ENCODE measurements at regions not wholly inside any gene's neighbourhood (a gene's known extent, or its start where the extent isn't known, plus 50 kb on each side); places are given as distances from the start of the nearest gene placed in this dataset.

DNA sequence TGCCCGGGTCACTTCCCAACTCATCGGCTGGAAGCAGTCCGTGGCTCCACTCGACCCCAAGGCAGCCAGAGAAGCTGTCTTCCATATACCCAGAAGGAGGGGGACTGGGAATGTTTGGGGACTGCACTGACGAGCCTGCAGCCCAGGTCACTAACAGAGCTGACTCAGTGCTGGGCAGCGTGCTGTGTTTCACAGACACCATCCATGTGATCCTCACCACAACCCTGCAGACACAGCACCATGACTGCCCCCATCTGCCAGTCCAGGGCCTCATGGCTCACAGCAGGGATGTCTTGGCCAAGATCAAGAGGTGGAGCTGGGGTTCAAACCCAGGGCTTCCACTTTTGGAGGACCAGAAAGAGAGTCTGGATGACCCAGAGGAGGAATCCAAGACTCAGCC lies 67.9 kb downstream of the KLHDC7A start:
- Histone ChIP-seq H3K4me3 (replicated peaks in 1 of 3; ENCODE audit: low read depth in 2 of 3, low read length in 3 of 3) (no peak overlapping the region), H3K36me3 (replicated peaks in 1 of 2; ENCODE audit: control insufficient read depth in 1 of 2, insufficient read depth in 2 of 2, low read length in 2 of 2) (no peaks in the 10 kb centered on the region), H3K9ac (ENCODE audit: insufficient read depth, low read length, poor library complexity, severe bottlenecking) (no peak overlapping the region), H3K4me1 (ENCODE audit: control insufficient read depth in 1 of 2, insufficient read depth in 2 of 2, low read length in 2 of 2) (no peaks in the 10 kb centered on the region), H3K79me2 (ENCODE audit: insufficient read depth, low read length) (no peaks in the 10 kb centered on the region), H3K27me3 (ENCODE audit: control insufficient read depth in 2 of 2, insufficient read depth in 2 of 2, low read length in 2 of 2) (no peaks in the 10 kb centered on the region), H4K20me1 (ENCODE audit: insufficient read depth, low read length) (no peaks in the 10 kb centered on the region), H2AFZ (ENCODE audit: insufficient read depth, low read depth, low read length, poor library complexity, severe bottlenecking) (no peak overlapping the region), H3K9me3 (replicated peaks in 1 of 2; ENCODE audit: control insufficient read depth in 1 of 2, insufficient read depth in 1 of 2, low read length in 2 of 2) (no peaks in the 10 kb centered on the region), H3K4me2 (replicated peaks; ENCODE audit: extremely low read depth, low read length, poor library complexity, severe bottlenecking) (no peak overlapping the region), H3K27ac (ENCODE audit: low read depth in 1 of 2, low read length in 2 of 2) (no peak overlapping the region)
- no peak overlapping the region for H3K27ac Mint-ChIP-seq
- no peaks in the 10 kb centered on the region for H3K36me3 Mint-ChIP-seq
- intact Hi-C loops (cut with micrococcal nuclease) = no loop called here
- H3K27me3 Mint-ChIP-seq (ENCODE audit: low read depth in 3 of 3) = peaks cover 9 to 29% (median 10%) of the 10 kb centered on the region in 3 donors
- H3K4me3 Mint-ChIP-seq = no peak overlapping the region
- WGBS (ENCODE audit: insufficient coverage) = 39% methylated on average over 2 of the region's 6 CpGs
- no peaks in the 10 kb centered on the region for H3K4me1 Mint-ChIP-seq
- DNase-seq = no peak
- no peak for TF ChIP-seq CTCF (IDR thresholded peaks at IDR 0.05)
- H3K9me3 Mint-ChIP-seq = peaks cover 0 to 3% (median 1%) of the 10 kb centered on the region in 7 donors

DNA sequence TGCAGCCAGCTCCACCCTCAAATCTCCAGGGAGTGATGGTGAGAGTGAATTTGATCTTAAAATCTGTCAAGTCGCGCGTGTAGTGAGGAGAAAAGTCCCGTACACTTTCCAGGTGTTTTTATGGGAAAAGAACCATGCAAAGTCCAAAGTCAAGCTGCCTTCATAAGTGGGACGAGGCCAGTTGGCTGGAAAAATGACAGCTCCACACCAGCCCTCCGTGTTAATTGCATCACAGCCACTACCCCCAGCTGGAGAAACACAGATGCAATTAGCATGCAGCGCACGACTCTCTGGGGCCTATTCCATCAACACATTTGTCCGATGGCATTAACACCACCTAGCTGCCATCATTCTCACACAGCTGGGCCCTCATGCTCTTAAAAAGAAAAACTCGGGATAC lies 68.4 kb downstream of the KLHDC7A start:
- intact Hi-C loops (cut with micrococcal nuclease) = no loop called here
- peak overlapping the region in 1 of 7 donors; percentile 36 for H3K27ac Mint-ChIP-seq
- no peaks in the 10 kb centered on the region for H4K20me1 ChIP-seq (ENCODE audit: insufficient read depth, low read length)
- no peaks in the 10 kb centered on the region for H3K79me2 ChIP-seq (ENCODE audit: insufficient read depth, low read length)
- no peak for DNase-seq
- no peaks in the 10 kb centered on the region for H3K36me3 ChIP-seq (replicated peaks in 1 of 2; ENCODE audit: control insufficient read depth in 1 of 2, insufficient read depth in 2 of 2, low read length in 2 of 2)
- no peaks in the 10 kb centered on the region for H3K36me3 Mint-ChIP-seq
- no peaks in the 10 kb centered on the region for H3K4me1 Mint-ChIP-seq
- no peak overlapping the region for H3K4me2 ChIP-seq (replicated peaks; ENCODE audit: extremely low read depth, low read length, poor library complexity, severe bottlenecking)
- H3K27me3 Mint-ChIP-seq (ENCODE audit: low read depth in 3 of 3) = peaks cover 9 to 28% (median 11%) of the 10 kb centered on the region in 3 donors
- H3K9me3 Mint-ChIP-seq = peaks cover 0 to 3% (median 0%) of the 10 kb centered on the region in 7 donors
- no peak overlapping the region for H3K27ac ChIP-seq (ENCODE audit: low read depth in 1 of 2, low read length in 2 of 2)
- 76% methylated on average over 4 of the region's 10 CpGs for WGBS (ENCODE audit: insufficient coverage)
- no peak overlapping the region for H3K4me3 ChIP-seq (replicated peaks in 1 of 3; ENCODE audit: low read depth in 2 of 3, low read length in 3 of 3)
- no peaks in the 10 kb centered on the region for H3K4me1 ChIP-seq (ENCODE audit: control insufficient read depth in 1 of 2, insufficient read depth in 2 of 2, low read length in 2 of 2)
- no peak overlapping the region for H3K9ac ChIP-seq (ENCODE audit: insufficient read depth, low read length, poor library complexity, severe bottlenecking)
- no peak overlapping the region for H3K4me3 Mint-ChIP-seq
- no peaks in the 10 kb centered on the region for H3K27me3 ChIP-seq (ENCODE audit: control insufficient read depth in 2 of 2, insufficient read depth in 2 of 2, low read length in 2 of 2)
- no peak for TF ChIP-seq CTCF (IDR thresholded peaks at IDR 0.05)
- no peaks in the 10 kb centered on the region for H3K9me3 ChIP-seq (replicated peaks in 1 of 2; ENCODE audit: control insufficient read depth in 1 of 2, insufficient read depth in 1 of 2, low read length in 2 of 2)
- no peak overlapping the region for H2AFZ ChIP-seq (ENCODE audit: insufficient read depth, low read depth, low read length, poor library complexity, severe bottlenecking)
